Left lung (tissue), 4 donors: ENCODE measurements at regions not wholly inside any gene's neighbourhood (a gene's known extent, or its start where the extent isn't known, plus 50 kb on each side); places are given as distances from the start of the nearest gene placed in this dataset.

ENCODE experiments used
- ATAC-seq: fragments of 200-7000 bp; cut with Tn5 transposase; one replicate; pipeline ENCODE4 v1.9.1; 2020; ENCODE audit warnings: moderate library complexity
- DNase-seq, 4 donors: peaks; one replicate each; pipeline ENCODE4 v3.0.0-alpha.2; 2013 to 2020
- H3K27ac ChIP-seq, 2 donors: fragments of 200-600 bp; sonication (generic) in 1 of 2; one replicate each; pipeline versions ENCODE4 v1.5.0 to v1.8.0; 2020 to 2021
- H3K27me3 ChIP-seq, 2 donors: fragments of 200-600 bp; sonication (generic) in 1 of 2; one replicate each; pipeline versions ENCODE4 v1.5.0 to v1.8.0; 2020 to 2021
- H3K36me3 ChIP-seq, 2 donors: fragments of 200-600 bp; sonication (generic) in 1 of 2; one replicate each; pipeline versions ENCODE4 v1.5.0 to v1.8.0; 2020 to 2021
- H3K4me1 ChIP-seq, 2 donors: fragments of 200-600 bp; one replicate each; pipeline ENCODE4 v1.8.0; 2021
- H3K4me3 ChIP-seq, 2 donors: fragments of 200-600 bp; sonication (generic) in 1 of 2; one replicate each; pipeline versions ENCODE4 v1.5.0 to v1.8.0; 2020 to 2021; ENCODE audit warnings: mild to moderate bottlenecking in 1 of 2
- H3K9me3 ChIP-seq, 2 donors: fragments of 200-600 bp; sonication (generic) in 1 of 2; one replicate each; pipeline versions ENCODE4 v1.5.0 to v1.8.0; 2020 to 2021
- CTCF ChIP-seq, 2 donors: fragments of 200-600 bp; sonication (generic) in 1 of 2; IDR thresholded peaks; one replicate each; pipeline versions ENCODE4 v1.5.0 to v1.8.0; 2021; ENCODE audit warnings: antibody characterized with exemption in 2 of 2
- intact Hi-C, 2 donors: fragments of 100-400 bp; cut with DNase I; formaldehyde crosslinking; loops; one replicate each; pipeline versions ENCODE4 v1.11.2 to v1.14.2; 2022
- donor health status: DM: no; HTN: yes; CAD: no.
- donor health status: DM: no; HTN: no; CAD: no.

GRCh38 chr3:152606146-152606545, 228.8 kb upstream of the P2RY1 start:
- TF ChIP-seq CTCF (IDR thresholded peaks at IDR 0.05) = no peak
- Histone ChIP-seq H3K4me3 (no peak overlapping the region), H3K27ac (no peak overlapping the region), H3K9me3 (peaks cover 0 to 19% of the 10 kb centered on the region in 2 donors), H3K4me1 (no peaks in the 10 kb centered on the region), H3K36me3 (no peaks in the 10 kb centered on the region), H3K27me3 (no peaks in the 10 kb centered on the region)
- ATAC-seq = no peak
- no peak for DNase-seq
- intact Hi-C loops = no loop called here

- H3K4me3 ChIP-seq = no peak overlapping the region
- no peaks in the 10 kb centered on the region for H3K36me3 ChIP-seq
- peaks cover 0 to 19% of the 10 kb centered on the region in 2 donors for H3K9me3 ChIP-seq
- intact Hi-C loops = no loop called here
- no peak for ATAC-seq
- no peak for TF ChIP-seq CTCF (IDR thresholded peaks at IDR 0.05)
- DNase-seq = no peak
- no peaks in the 10 kb centered on the region for H3K4me1 ChIP-seq
- H3K27ac ChIP-seq = no peak overlapping the region
- no peaks in the 10 kb centered on the region for H3K27me3 ChIP-seq
These were observed 227.8 kb upstream of the P2RY1 start for GRCh38 chr3:152607179-152607578.

GRCh38 chr3:152608696-152609594, 226.0 kb upstream of the P2RY1 start:
- no peak for DNase-seq
- Histone ChIP-seq H3K27me3 (no peaks in the 10 kb centered on the region), H3K27ac (no peak overlapping the region), H3K36me3 (no peaks in the 10 kb centered on the region), H3K4me3 (no peak overlapping the region), H3K9me3 (peaks cover 0 to 9% of the 10 kb centered on the region in 2 donors), H3K4me1 (no peaks in the 10 kb centered on the region)
- ATAC-seq = no peak
- intact Hi-C loops = no loop called here
- TF ChIP-seq CTCF (IDR thresholded peaks at IDR 0.05) = no peak

- no peak for TF ChIP-seq CTCF (IDR thresholded peaks at IDR 0.05)
- Histone ChIP-seq H3K4me3 (no peak overlapping the region), H3K27ac (no peak overlapping the region), H3K36me3 (no peaks in the 10 kb centered on the region), H3K9me3 (peaks cover 0 to under 1% of the 10 kb centered on the region in 2 donors), H3K4me1 (no peaks in the 10 kb centered on the region), H3K27me3 (no peaks in the 10 kb centered on the region)
- intact Hi-C loops = no loop called here
- ATAC-seq (no peak), DNase-seq (no peak)
These were observed 225.0 kb upstream of the P2RY1 start for GRCh38 chr3:152609891-152610290.

GRCh38 chr3:152610622-152611021, 224.3 kb upstream of the P2RY1 start:
- ATAC-seq (no peak), DNase-seq (no peak)
- H3K4me1 ChIP-seq = no peaks in the 10 kb centered on the region
- intact Hi-C loops = no loop called here
- no peaks in the 10 kb centered on the region for H3K9me3 ChIP-seq
- no peaks in the 10 kb centered on the region for H3K36me3 ChIP-seq
- no peak for TF ChIP-seq CTCF (IDR thresholded peaks at IDR 0.05)
- no peaks in the 10 kb centered on the region for H3K27me3 ChIP-seq
- H3K27ac ChIP-seq = no peak overlapping the region
- H3K4me3 ChIP-seq = no peak overlapping the region
